ENCODE measurements at regions not wholly inside any gene's neighbourhood (a gene's known extent, or its start where the extent isn't known, plus 50 kb on each side); places are given as distances from the start of the nearest gene placed in this dataset.

DNA sequence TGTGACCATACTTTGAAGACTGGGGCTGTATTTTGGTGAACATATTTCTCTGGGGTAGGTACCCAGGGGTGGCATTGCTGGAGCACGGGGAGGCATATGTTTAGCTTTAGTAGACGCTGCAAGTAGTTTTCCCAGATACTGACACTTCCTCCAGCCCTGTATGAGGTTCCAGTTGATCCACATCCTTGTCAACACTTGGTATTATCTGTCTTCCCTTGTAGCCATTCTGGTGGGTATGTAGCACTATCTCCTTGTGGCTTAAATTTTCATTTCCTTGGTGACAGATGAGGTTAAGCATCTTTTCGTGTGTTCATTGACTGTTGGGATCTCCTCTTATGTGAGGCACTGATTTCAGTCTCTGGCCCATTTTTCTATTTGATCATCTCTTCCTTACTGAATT, 179.1 kb downstream of the PHETA1 start:
- intact Hi-C loops (cut with DNase I), result no loop called here
- ATAC-seq (no peak), DNase-seq (ENCODE audit: low spot score) (no peak)

DNA sequence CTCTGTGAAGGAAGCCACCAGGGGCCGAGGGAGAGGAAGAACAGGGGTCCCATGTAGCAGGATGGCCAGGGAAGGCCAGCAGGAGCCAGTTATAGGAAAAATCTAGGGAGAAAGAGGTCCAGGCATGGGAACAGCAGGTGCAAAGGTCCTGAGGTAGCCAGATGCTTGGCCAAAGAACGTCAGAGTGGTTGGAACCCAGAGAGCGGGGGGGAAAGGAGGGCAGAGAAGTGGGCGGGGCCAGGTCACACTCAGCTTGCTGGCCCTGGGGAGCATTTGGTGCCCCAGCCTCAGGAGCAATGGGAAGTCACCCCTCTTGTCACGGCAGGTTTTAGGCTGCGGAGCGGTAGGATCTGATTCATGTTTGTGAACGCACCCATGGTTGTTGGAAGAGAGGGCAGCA, 180.5 kb downstream of the PHETA1 start:
- ATAC-seq (no peak), DNase-seq (ENCODE audit: low spot score) (no peak)
- intact Hi-C loops (cut with DNase I), result no loop called here

DNA sequence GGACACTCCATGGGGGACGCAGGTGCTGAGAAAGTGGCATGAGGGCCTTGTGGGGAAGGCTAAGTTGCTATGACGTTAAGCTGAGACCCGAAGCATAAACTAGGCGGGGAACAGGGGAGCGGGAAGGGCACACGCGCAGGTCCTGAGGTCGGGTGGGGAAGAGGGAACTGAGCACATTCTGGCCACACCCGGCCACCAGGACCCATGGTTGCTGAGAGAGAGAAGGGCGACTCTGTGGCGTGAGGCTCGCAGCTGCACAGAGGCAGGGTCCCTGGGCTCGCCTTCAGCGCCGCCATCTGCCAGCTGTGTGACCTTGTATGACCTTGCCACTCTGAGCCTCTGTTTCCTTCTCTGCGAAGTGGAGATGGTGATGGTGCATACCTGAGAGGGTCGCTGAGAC, 182.5 kb downstream of the PHETA1 start:
- DNase-seq (ENCODE audit: low spot score) (no peak), ATAC-seq (no peak)
- intact Hi-C loops (cut with DNase I), result no loop called here

DNA sequence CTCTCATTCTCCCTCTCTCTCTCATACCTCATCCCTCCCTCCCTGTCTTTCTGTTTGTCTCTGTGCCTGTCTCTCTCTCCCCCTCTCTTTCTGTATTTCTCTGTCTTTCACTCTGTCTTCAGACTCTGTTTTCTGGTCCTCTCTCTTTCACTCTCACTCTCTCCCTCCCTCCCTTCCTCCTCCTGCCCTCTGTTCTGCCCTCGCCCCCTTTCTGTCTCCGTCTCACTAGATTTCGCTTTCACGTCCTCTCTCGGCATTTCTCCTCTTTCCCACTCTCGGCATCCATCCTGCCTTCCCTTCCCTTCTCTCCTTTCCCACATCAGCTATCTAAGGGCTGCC, 183.0 kb downstream of the PHETA1 start:
- ATAC-seq (no peak), DNase-seq (ENCODE audit: low spot score) (no peak)
- intact Hi-C loops (cut with DNase I), result no loop called here

DNA sequence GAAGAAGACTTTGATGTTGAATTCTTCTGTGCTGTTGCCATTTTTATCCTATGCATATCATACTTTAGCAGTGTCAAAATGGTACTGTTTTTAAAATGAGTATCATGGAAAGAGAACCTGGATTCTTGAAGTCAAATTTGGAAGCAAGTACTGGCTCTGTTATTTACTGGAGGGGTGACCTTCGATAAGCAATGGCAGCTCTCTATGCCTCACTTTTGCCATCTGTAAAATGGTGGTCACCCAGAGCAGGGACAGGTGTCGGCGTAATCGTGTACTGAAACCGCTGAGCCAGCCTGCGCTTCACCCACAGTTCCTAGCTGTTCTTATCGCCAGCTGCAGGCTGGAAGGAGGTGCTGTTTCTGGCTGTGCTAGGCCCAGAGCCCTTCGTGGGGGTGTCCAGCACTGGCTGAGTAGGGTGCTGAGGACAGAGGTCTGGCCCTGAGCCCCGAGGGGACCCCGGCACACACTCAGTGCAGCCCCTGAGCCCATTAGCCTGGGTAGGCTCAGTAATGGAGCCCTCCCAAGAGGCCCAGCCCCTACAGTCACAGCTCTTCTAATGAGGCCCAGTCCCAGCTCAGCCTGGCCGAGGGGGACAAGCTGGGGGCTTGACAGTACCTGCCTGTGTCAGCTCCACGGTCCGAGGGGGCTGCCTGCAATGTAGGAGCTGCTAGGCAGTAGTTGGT, 183.5 kb downstream of the PHETA1 start:
- ATAC-seq (no peak), DNase-seq (ENCODE audit: low spot score) (no peak)
- intact Hi-C loops (cut with DNase I), result no loop called here

DNA sequence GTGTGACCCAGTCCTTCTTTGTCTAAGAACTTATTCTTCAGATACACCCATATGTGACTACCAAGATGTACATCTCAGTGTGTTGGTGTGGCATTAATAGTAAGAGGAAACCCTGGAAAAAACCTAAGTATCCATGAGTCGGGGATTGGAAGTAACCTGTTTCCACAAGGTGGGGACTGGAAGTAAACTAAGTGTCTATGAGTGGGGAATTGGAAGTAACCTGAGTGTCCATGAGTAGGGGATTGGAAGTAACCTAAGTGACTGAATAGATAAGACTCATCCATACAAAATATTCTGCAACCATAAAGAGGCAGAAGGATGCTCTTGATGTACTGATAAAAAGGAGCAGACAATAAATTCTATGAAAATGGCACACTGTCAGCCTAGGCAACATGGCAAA, 184.7 kb downstream of the PHETA1 start:
- ATAC-seq, result no peak
- intact Hi-C loops (cut with DNase I), result no loop called here
- DNase-seq (ENCODE audit: low spot score), result no peak

DNA sequence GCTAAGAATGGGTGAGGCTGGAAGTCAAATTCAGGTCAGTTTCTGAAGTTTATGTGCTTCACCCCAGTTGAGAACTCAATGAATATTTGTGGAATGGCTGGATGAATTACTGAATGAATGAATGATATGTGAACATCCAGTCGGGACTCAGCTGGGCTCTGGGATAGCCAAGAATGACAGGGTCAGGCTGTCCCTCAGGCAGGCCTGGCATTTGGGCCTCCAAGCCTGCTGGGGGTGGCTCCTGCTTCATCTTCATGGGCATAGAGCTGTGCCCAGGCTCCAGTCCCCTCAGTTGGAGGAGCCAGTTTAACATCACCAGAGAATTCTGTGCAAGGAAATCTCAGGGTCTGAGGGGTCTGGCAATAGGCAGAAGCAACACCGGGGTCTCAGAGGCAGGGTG, 185.8 kb downstream of the PHETA1 start:
- ATAC-seq (no peak), DNase-seq (ENCODE audit: low spot score) (no peak)
- intact Hi-C loops (cut with DNase I), result no loop called here

DNA sequence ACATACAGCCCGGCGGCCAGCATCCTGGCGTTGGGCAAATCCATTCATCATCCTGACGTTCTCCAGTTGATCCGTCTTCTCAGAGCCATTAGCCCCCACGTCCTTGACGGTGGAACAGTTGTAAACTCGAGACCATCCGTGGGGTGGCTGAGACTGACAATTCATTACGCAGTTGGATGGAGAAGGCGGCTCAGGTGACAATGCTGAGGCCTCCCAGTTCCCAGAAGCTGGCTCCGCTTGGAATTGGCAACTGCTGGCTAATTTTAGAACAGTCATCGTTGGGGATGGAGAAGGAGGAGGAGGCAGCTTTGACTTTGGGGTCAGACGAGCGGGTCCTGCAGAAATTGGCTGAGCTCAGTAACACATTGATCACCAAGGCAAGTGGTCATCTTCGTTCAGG, 186.5 kb downstream of the PHETA1 start:
- ATAC-seq, result no peak
- no peak for DNase-seq (ENCODE audit: low spot score)
- intact Hi-C loops (cut with DNase I), result no loop called here

DNA sequence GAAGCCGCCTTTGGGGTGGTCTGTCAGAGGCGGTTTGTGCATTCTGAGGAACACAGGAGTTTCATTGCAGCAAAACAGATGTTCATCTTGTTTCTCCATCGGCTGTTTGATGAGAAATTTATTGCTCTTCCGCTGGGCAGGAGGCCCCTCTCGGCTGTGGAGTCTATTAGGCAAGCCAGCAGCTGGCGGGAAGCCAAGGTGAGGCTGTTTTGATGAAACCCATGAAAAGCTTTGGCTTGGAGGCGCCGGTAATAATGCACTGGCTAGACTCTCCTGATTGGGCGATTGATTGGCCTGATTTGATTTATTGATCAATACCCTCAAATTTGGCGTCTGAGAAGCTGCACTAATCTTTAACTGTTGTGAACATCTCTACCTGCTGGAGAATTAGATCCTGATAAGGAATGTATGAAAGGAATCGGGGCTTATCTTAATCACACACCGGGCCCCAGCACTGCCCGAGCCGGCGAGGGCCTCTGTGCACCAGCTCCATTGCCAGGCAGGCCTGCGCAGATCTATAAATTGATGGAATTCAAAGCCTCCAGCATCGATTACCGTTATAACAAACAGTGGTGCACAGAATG, 187.7 kb downstream of the PHETA1 start:
- ATAC-seq (peak; percentile 81), DNase-seq (ENCODE audit: low spot score) (peak; percentile 93)
- intact Hi-C loops (cut with DNase I), result no loop called here

DNA sequence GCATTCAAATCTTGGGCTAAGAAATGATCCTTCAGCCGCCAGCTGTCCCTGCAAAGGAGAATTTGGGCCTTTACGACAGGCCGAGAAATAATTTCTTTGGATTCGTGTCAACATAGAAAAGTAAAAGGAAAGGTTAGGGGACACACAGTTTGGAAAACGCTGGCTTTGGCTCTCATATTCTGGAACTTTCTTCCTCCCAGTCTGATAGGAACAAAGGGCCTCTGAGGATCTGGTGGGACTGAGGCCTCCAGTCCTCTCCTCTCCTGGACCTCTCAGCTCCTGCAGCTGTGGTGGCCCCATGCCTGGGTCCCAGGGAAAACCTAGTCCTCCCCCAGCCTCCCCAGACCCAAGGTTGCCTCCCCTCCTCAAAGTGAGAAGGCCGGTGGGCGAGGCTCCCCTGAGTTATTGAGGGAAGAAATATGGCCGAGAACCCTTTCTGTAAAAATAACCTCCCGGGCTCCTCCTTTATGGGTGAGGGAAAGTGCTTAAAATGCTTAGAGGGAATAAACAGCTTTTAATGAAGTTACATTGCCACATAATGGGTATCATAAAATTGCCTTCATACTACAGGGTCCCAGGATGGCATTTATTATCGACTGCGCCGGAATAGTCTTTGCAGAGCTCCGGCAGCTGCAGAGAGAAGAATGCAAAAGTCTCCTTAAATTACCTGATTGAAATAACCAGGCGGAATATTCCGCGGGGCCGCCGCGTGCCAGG, 188.3 kb downstream of the PHETA1 start:
- intact Hi-C loops (cut with DNase I), result no loop called here
- DNase-seq (ENCODE audit: low spot score) (no peak), ATAC-seq (no peak)

DNA sequence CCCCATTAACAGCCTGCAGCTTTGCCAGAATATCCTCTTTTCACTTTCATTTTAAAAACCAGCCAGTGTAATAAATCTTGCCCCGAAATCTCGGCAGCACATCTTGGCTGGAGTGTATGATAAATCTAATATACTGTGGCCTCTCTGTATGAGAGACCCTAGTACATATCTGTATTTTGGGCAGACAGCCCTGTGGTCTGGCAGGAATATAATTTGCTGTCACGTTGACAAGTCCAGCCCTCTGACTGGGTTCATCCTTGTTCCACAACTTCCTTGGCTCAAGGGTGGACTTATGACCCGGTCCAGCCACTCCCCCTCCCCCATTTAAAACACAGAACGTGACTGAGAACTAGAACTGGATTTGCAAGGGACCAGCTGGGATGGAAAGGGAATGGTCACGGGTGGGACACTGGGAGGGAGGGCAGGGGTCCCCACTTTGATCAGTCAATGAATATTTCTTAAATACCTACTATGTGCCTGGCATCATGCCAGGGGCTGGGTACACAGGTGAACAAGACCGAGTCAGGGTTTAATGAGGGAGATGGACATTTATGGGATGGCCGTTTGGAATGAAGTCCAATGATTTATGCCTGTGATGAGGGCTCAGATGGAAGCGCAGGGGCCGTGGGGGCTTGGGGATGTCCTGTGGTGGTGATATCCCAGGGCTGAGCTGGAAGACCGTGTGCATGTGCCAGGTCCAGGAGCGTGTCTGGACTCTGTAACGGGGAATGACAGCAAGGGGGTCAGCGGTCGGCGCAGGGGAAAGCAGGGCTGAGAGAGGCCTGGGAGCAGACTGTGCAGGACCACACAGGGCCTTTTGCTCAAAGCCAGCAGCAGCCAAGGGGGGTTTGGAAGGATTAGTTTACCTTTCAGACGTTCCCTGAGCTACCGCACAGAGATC, 190.5 kb downstream of the PHETA1 start:
- intact Hi-C loops (cut with DNase I), result no loop called here
- ATAC-seq, result peak; percentile 70

DNA sequence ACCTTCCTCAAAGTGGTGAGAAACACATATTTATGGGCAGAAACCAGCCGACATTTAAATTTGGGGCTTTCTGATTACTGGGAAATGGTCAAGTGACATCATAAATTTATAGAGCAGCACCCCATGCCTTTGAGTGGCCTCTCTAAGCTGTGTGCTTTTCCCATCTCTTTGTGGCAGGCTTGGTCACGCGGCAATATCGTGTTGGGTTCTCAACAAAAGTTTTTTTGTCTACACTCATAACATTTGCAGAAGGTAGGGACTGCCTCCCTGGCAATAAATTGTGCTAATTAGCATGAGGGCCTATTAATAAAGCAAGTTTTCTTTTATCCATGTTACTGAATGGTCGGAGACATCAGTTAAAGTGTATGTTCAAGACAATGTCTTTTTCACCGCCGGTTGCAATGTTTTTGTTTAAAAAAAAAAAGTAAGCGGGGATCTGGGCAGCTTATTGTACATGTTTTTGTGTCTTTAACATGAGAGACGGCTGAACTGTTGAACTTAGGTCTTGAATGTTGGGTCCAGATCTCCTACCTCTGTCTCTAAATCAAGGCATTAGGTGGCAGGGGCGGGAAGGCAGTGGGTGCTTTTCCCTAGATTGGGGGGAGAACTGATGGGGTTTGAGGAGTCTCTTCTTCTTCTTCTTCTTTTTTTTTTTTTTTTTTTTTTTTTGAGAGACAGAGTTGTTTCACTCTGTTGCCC, 193.3 kb downstream of the PHETA1 start:
- intact Hi-C loops (cut with DNase I), result no loop called here
- ATAC-seq (no peak), DNase-seq (ENCODE audit: low spot score) (no peak)

More for the DNA sequence above, 190.5 kb downstream of the PHETA1 start:
- no peak for DNase-seq (ENCODE audit: low spot score)

DNA sequence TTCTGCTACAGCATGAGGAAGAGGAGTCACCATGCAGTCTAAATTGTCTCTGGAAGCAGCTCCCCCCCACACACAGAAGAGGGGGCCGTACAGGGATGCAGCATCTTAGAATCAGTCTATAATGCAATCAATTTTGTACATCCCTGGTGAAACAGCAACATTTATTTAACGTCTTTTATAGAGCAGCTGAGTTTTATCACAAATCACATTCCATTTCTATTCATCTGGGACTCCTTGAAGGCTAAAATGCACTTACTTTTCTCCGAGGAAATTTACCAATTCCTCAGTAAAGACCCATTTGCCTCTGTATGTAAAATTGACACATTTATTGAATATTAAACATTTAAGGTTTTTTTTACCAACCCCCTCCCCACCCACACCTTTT, 193.9 kb downstream of the PHETA1 start:
- intact Hi-C loops (cut with DNase I), result no loop called here
- ATAC-seq, result no peak

DNA sequence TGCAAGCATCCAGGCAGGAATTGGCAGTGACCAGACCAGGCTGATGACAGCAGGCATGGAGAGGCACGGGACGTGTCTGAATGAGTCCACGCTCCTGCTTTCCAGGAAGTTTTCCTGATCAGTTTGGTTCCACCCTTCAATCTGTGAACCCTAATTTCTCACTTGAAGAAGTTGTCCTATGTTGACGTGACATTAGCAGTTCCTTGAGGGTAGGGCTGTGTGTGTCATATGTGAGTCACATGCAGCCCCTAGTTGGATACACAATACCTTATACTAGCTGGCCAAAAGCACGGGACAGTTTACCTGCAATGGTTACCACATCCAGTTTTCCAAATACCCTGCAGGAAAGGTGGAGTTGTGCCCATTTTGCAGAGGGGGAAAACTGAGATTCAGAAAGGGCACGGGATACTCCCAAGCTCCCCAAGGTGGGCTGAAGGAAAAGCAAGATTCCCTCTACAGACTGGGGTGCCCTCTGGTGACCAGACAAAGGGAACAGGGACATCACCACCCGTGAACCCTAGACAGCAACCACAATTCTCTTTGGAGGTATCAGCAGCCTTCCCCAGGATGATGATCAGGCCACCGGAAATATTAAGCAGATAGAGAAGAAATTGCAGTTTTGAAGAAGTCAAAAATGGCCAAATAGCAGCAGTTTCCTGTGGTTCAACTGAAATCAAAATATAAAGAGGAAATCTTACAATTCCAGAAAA, 194.5 kb downstream of the PHETA1 start:
- ATAC-seq, result no peak
- intact Hi-C loops (cut with DNase I), result no loop called here

More for the DNA sequence above, 193.9 kb downstream of the PHETA1 start:
- no peak for DNase-seq (ENCODE audit: low spot score)

DNA sequence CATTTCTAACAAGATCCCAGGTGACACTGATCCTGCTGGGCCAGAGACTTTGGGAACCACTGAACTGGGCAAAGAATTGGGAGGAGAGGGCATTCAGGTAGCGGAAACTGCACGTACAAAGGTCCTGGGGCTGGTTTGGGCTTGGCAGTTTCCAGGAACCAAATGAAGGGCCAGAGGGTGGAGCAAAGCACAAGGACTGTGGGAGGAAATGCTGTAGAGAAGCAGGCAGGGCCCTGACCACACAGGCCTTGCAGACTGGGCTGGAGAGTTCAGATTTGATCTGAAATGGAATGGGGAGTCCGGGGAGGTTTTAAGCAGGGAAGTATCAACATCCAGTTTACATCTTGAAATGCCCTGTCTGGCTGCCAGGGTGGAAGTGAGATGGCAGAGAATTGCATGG, 195.1 kb downstream of the PHETA1 start:
- DNase-seq (ENCODE audit: low spot score) (no peak), ATAC-seq (no peak)
- intact Hi-C loops (cut with DNase I), result no loop called here

More for the DNA sequence above, 194.5 kb downstream of the PHETA1 start:
- no peak for DNase-seq (ENCODE audit: low spot score)

DNA sequence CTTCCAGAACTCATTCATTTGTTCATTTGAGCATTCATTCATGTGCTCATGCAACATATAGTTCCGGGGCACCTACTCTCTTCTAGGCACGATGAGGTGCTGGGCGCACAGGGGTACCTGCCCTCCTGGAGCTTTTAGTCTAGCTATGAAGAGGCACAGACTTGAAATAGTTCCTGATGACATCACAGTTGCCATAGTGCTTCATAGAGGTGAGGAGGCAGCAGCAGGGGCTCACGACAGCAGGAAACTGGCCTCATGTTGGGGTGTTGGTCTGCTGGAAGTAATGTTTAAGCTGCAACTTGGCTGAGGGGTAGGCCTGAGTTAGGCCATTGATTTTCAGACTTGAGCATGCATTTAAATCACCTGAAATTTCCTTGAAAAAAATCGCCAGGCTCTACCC, 195.5 kb downstream of the PHETA1 start:
- DNase-seq (ENCODE audit: low spot score) (no peak), ATAC-seq (no peak)
- intact Hi-C loops (cut with DNase I), result no loop called here

DNA sequence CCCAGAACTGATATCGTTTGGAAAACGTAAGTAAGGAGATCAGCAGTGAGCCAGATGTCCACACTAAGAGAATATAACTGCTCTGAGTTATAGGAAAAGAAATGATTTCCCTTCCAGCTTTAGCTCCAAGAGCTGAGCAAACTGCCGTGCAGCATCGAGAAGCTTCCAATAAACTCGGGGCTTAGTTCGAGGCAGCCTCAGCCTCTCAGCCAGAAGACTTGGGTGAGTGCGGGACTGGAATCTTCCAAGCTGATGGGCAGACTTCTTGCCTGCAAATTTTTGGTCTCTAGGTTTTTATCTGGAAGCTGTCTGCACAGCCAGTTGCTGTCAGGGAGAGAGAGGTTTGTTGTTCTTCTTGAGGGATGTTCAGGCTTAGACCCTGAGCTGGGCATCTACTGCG, 196.1 kb downstream of the PHETA1 start:
- intact Hi-C loops (cut with DNase I), result no loop called here
- ATAC-seq (no peak), DNase-seq (ENCODE audit: low spot score) (no peak)

DNA sequence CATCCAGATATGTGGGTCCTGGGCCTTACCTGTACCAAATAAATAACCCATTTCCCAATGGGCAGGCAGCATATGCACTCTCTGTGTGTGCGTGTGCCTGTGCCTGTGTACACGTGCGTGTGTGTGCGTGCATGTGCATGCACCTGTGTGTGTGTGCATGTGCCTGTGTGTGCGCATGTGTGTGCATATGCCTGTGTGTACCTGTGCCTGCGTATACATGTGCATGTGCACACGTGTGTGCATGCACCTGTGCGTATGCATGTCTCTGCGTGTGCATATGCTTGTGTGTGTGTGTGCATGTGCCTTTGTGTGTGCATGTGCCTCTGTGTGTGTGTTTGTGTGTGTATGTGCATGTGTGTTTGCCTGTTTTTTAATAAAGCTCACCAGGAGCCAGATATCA, 197.1 kb downstream of the PHETA1 start:
- intact Hi-C loops (cut with DNase I), result no loop called here
- DNase-seq (ENCODE audit: low spot score), result no peak
- ATAC-seq, result no peak

DNA sequence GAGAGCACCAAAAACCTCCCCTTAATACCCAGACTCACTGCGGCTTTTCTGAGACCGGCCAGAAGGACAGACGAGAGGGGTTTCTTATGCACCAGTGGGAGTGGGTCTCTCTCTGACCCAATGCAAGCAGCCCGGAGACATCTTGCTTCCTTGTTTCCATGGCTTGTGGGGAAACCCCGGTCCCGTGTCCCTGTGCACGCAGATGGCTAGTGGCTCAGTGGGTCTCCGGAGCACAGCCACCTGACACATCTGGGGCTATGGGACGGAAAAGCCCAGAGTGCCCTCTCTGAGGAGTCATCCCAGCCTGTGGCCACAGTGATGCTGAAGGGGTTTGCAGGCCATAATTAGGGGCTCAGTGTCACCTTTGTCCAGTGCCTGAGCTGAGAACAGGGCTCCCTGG, 197.6 kb downstream of the PHETA1 start:
- DNase-seq (ENCODE audit: low spot score) (no peak), ATAC-seq (peak; percentile 27)
- intact Hi-C loops (cut with DNase I), result no loop called here

All from sciatic nerve (tissue), 2 donors.